ENCODE measurements at regions not wholly inside any gene's neighbourhood (a gene's known extent, or its start where the extent isn't known, plus 50 kb on each side); places are given as distances from the start of the nearest gene placed in this dataset.
"Not testable (repeated sequence)": the region's sequence is repeated elsewhere in the genome, so short reads cannot be mapped to it uniquely, and the experiment has no call there.

GRCh38 chr12:86945685-86946196, 689.5 kb upstream of the MGAT4C start:
- Histone ChIP-seq H3K4me1 (ENCODE audit: insufficient read depth, low read length) (no peaks in the 10 kb centered on the region), H3K27ac (ENCODE audit: low read depth in 1 of 2, low read length in 2 of 2) (no peak overlapping the region), H3K36me3 (ENCODE audit: insufficient read depth, low read length) (no peaks in the 10 kb centered on the region), H3K9me3 (ENCODE audit: control insufficient read depth in 1 of 2, insufficient read depth in 1 of 2, low read length in 2 of 2) (no peaks in the 10 kb centered on the region), H3K4me3 (ENCODE audit: low read length) (no peak overlapping the region), H3K27me3 (ENCODE audit: control insufficient read depth in 1 of 2, insufficient read depth in 2 of 2, low read length in 2 of 2) (no peaks in the 10 kb centered on the region)
- intact Hi-C loops (cut with DNase I, micrococcal nuclease): no loop called here
- H3K9me3 Mint-ChIP-seq: no peaks in the 10 kb centered on the region
- POLR2A ChIA-PET: no interaction called here
- TF ChIP-seq CTCF (IDR thresholded peaks at IDR 0.05): no peak
- no peak for DNase-seq
- H3K27me3 Mint-ChIP-seq: no peaks in the 10 kb centered on the region
- no peak overlapping the region for H3K27ac Mint-ChIP-seq
- ATAC-seq (ENCODE audit: poor library complexity): no peak
- CTCF ChIA-PET: no interaction called here
- no peaks in the 10 kb centered on the region for H3K36me3 Mint-ChIP-seq (ENCODE audit: low read depth)
- no peak overlapping the region for H3K4me3 Mint-ChIP-seq
- H3K4me1 Mint-ChIP-seq (ENCODE audit: low read depth): no peaks in the 10 kb centered on the region

- H3K36me3 Mint-ChIP-seq (ENCODE audit: low read depth); ATAC-seq (ENCODE audit: poor library complexity); H3K27ac ChIP-seq (ENCODE audit: low read depth in 1 of 2, low read length in 2 of 2); intact Hi-C loops (cut with DNase I, micrococcal nuclease); H3K27me3 Mint-ChIP-seq; H3K9me3 ChIP-seq (ENCODE audit: control insufficient read depth in 1 of 2, insufficient read depth in 1 of 2, low read length in 2 of 2); H3K4me3 ChIP-seq (ENCODE audit: low read length); H3K27me3 ChIP-seq (ENCODE audit: control insufficient read depth in 1 of 2, insufficient read depth in 2 of 2, low read length in 2 of 2); H3K27ac Mint-ChIP-seq; CTCF ChIA-PET; H3K4me1 Mint-ChIP-seq (ENCODE audit: low read depth); H3K36me3 ChIP-seq (ENCODE audit: insufficient read depth, low read length); DNase-seq; H3K4me3 Mint-ChIP-seq; POLR2A ChIA-PET; H3K9me3 Mint-ChIP-seq; H3K4me1 ChIP-seq (ENCODE audit: insufficient read depth, low read length): not testable (repeated sequence)
Observed at GRCh38 chr12:86944197-86944819, 688.1 kb upstream of the MGAT4C start.

- POLR2A ChIA-PET: no interaction called here
- Histone ChIP-seq H3K36me3 (ENCODE audit: insufficient read depth, low read length) (no peaks in the 10 kb centered on the region), H3K27me3 (ENCODE audit: control insufficient read depth in 1 of 2, insufficient read depth in 2 of 2, low read length in 2 of 2) (no peaks in the 10 kb centered on the region), H3K4me3 (ENCODE audit: low read length) (no peak overlapping the region), H3K4me1 (ENCODE audit: insufficient read depth, low read length) (no peaks in the 10 kb centered on the region), H3K27ac (ENCODE audit: low read depth in 1 of 2, low read length in 2 of 2) (no peak overlapping the region), H3K9me3 (ENCODE audit: control insufficient read depth in 1 of 2, insufficient read depth in 1 of 2, low read length in 2 of 2) (peaks cover 0 to 4% of the 10 kb centered on the region in 2 experiments)
- Mint-ChIP-seq H3K36me3 (ENCODE audit: low read depth) (no peaks in the 10 kb centered on the region), H3K4me1 (ENCODE audit: low read depth) (no peaks in the 10 kb centered on the region), H3K9me3 (no peaks in the 10 kb centered on the region), H3K4me3 (no peak overlapping the region), H3K27me3 (no peaks in the 10 kb centered on the region), H3K27ac (no peak overlapping the region)
- intact Hi-C loops (cut with DNase I, micrococcal nuclease): no loop called here
- no peak for DNase-seq
- no peak for ATAC-seq (ENCODE audit: poor library complexity)
- TF ChIP-seq CTCF (IDR thresholded peaks at IDR 0.05): no peak
- CTCF ChIA-PET: no interaction called here
Observed at GRCh38 chr12:86931714-86932113, 675.5 kb upstream of the MGAT4C start.

- no peaks in the 10 kb centered on the region for H3K4me1 ChIP-seq (ENCODE audit: insufficient read depth, low read length)
- DNase-seq: no peak
- CTCF ChIA-PET: no interaction called here
Observed at GRCh38 chr12:86929962-86930361, 673.8 kb upstream of the MGAT4C start.

More at GRCh38 chr12:86929962-86930361, 673.8 kb upstream of the MGAT4C start:
- H3K4me1 Mint-ChIP-seq (ENCODE audit: low read depth): no peaks in the 10 kb centered on the region
- ATAC-seq (ENCODE audit: poor library complexity): no peak
- Histone ChIP-seq H3K36me3 (ENCODE audit: insufficient read depth, low read length) (no peaks in the 10 kb centered on the region), H3K4me3 (ENCODE audit: low read length) (no peak overlapping the region), H3K27ac (ENCODE audit: low read depth in 1 of 2, low read length in 2 of 2) (no peak overlapping the region), H3K27me3 (ENCODE audit: control insufficient read depth in 1 of 2, insufficient read depth in 2 of 2, low read length in 2 of 2) (no peaks in the 10 kb centered on the region), H3K9me3 (ENCODE audit: control insufficient read depth in 1 of 2, insufficient read depth in 1 of 2, low read length in 2 of 2) (peaks cover 0 to 4% of the 10 kb centered on the region in 2 experiments)
- POLR2A ChIA-PET: no interaction called here
- no peak for TF ChIP-seq CTCF (IDR thresholded peaks at IDR 0.05)
- no peaks in the 10 kb centered on the region for H3K27me3 Mint-ChIP-seq
- no peaks in the 10 kb centered on the region for H3K36me3 Mint-ChIP-seq (ENCODE audit: low read depth)
- intact Hi-C loops (cut with DNase I, micrococcal nuclease): no loop called here
- H3K9me3 Mint-ChIP-seq: peaks cover 2% of the 10 kb centered on the region
- H3K4me3 Mint-ChIP-seq: no peak overlapping the region
- no peak overlapping the region for H3K27ac Mint-ChIP-seq

Measured in CD4-positive, alpha-beta T cell (primary cell).